DOHH2 (cell line): ENCODE measurements at regions not wholly inside any gene's neighbourhood (a gene's known extent, or its start where the extent isn't known, plus 50 kb on each side); places are given as distances from the start of the nearest gene placed in this dataset.

Experiments
- EZH2phosphoT487 ChIP-seq: fragments of 200-600 bp; sonication (generic); IDR thresholded peaks from 2 replicates; pipeline ENCODE4 v1.6.1; 2017; ENCODE audit warnings: borderline replicate concordance, mild to moderate bottlenecking, antibody characterized with exemption, low read length, moderate library complexity, mixed read lengths
- TF ChIP-seq, protein P1 (sequence below): fragments of 200-600 bp; sonication (generic); IDR thresholded peaks from one replicate; pipeline ENCODE4 v1.5.1; 2014; ENCODE audit warnings: antibody characterized with exemption, mild to moderate bottlenecking, low read depth, low read length; ENCODE audit not compliant: poor library complexity, severe bottlenecking

DNA sequence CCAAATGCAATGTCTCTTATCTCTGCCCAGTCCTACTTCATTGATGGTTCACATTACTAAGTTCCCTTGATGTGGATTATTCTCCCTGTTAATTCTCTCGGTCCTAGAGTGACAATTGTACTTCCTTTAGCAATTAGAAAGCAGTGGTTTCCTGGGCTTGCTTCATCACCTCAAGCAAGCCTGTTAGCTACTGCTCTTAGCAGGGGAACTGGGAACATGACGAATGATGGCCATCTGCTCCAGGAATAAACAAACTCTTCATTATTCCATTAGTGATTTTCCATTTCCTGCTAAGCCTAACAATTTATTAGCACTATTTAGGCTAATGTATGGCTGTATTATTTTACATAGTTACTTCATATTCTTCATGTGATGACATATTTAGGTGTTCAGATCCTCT, 331.8 kb downstream of the MTX2 start:
- no peak for TF ChIP-seq EZH2phosphoT487
- TF ChIP-seq, protein P1, sequence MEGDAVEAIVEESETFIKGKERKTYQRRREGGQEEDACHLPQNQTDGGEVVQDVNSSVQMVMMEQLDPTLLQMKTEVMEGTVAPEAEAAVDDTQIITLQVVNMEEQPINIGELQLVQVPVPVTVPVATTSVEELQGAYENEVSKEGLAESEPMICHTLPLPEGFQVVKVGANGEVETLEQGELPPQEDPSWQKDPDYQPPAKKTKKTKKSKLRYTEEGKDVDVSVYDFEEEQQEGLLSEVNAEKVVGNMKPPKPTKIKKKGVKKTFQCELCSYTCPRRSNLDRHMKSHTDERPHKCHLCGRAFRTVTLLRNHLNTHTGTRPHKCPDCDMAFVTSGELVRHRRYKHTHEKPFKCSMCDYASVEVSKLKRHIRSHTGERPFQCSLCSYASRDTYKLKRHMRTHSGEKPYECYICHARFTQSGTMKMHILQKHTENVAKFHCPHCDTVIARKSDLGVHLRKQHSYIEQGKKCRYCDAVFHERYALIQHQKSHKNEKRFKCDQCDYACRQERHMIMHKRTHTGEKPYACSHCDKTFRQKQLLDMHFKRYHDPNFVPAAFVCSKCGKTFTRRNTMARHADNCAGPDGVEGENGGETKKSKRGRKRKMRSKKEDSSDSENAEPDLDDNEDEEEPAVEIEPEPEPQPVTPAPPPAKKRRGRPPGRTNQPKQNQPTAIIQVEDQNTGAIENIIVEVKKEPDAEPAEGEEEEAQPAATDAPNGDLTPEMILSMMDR: no peak
